B cell (primary cell): ENCODE measurements at regions not wholly inside any gene's neighbourhood (a gene's known extent, or its start where the extent isn't known, plus 50 kb on each side); places are given as distances from the start of the nearest gene placed in this dataset.

Experiments
- ATAC-seq: fragments of 200-7000 bp; cut with Tn5 transposase; one replicate; pipeline ENCODE4 v1.10.0; 2021; ENCODE audit warnings: low read depth, mild to moderate bottlenecking, moderate number of reproducible peaks, moderate library complexity
- CTCF ChIA-PET: fragments of 350-600 bp; sonication (Branson Sonifier 250); formaldehyde crosslinking; loops from one replicate; lab custom pipeline; 2021; ENCODE audit warnings: antibody characterized with exemption, inconsistent platforms; lab: Charles Lee
- POLR2A ChIA-PET: fragments of 350-600 bp; sonication (Branson Sonifier 250); formaldehyde crosslinking; loops from one replicate; lab custom pipeline; 2021; ENCODE audit warnings: antibody characterized with exemption; lab: Charles Lee
- DNase-seq: peaks from one replicate; pipeline ENCODE4 v3.0.0; 2013
- H2AFZ ChIP-seq: 2 replicates; pipeline ENCODE4 v1.6.1; 2012; ENCODE audit warnings: mild to moderate bottlenecking, low read depth, low read length; ENCODE audit not compliant: insufficient read depth, poor library complexity, severe bottlenecking
- H3K27ac ChIP-seq, 2 donors: 1 replicate in 1 of 2; 2 replicates in 1 of 2; pipeline ENCODE4 v1.5.1; 2012 to 2013; ENCODE audit warnings: low read length in 2 of 2, mild to moderate bottlenecking in 2 of 2, moderate library complexity in 1 of 2
- H3K27me3 ChIP-seq, 4 experiments: fragments of 200-600 bp in 1 of 4; sonication (generic) in 1 of 4; replicated peaks in 1 of 4; 1 replicate in 2 of 4; 2 replicates in 2 of 4; pipeline versions ENCODE4 v1.6.1 to v1.7.0; 2013 to 2016; ENCODE audit warnings: low read length in 3 of 4, mild to moderate bottlenecking in 2 of 4, mixed read lengths in 1 of 4, moderate library complexity in 1 of 4; ENCODE audit not compliant: insufficient read depth in 4 of 4, control insufficient read depth in 3 of 4; ENCODE audit errors: control extremely low read depth in 1 of 4
- H3K36me3 ChIP-seq, 2 experiments: replicated peaks in 1 of 2; 1 replicate in 1 of 2; 2 replicates in 1 of 2; pipeline versions ENCODE4 v1.6.1 to v1.7.1; 2013; ENCODE audit warnings: low read length in 1 of 2; ENCODE audit not compliant: insufficient read depth in 2 of 2, control insufficient read depth in 1 of 2; ENCODE audit errors: control extremely low read depth in 1 of 2, extremely low read depth in 1 of 2
- H3K4me1 ChIP-seq, 2 donors: fragments of 200-600 bp in 1 of 2; sonication (generic) in 1 of 2; 1 replicate in 1 of 2; 2 replicates in 1 of 2; pipeline versions ENCODE4 v1.5.1 to v1.6.1; 2013 to 2017; ENCODE audit warnings: low read length in 2 of 2; ENCODE audit not compliant: control insufficient read depth in 2 of 2, insufficient read depth in 2 of 2
- H3K4me2 ChIP-seq: replicated peaks from 2 replicates; pipeline ENCODE3; 2012; ENCODE audit warnings: mild to moderate bottlenecking, low read depth, low read length; ENCODE audit not compliant: poor library complexity, severe bottlenecking
- H3K4me3 ChIP-seq, 5 experiments: fragments of 200-600 bp in 1 of 5; sonication (generic) in 1 of 5; 1 replicate in 3 of 5; 2 replicates in 2 of 5; pipeline versions ENCODE4 v1.5.1 to v1.7.0; 2011 to 2016; ENCODE audit warnings: low read length in 4 of 5, mild to moderate bottlenecking in 4 of 5, low read depth in 2 of 5, control low read depth in 1 of 5, moderate library complexity in 1 of 5; ENCODE audit not compliant: insufficient read depth in 1 of 5; ENCODE audit errors: control extremely low read depth in 1 of 5, extremely low read depth in 1 of 5
- H3K79me2 ChIP-seq: fragments of 200-600 bp; sonication (generic); one replicate; pipeline ENCODE4 v1.6.0; 2016; ENCODE audit warnings: low read length; ENCODE audit not compliant: control insufficient read depth, insufficient read depth
- H3K9ac ChIP-seq: fragments of 200-600 bp; sonication (generic); 2 replicates; pipeline ENCODE4 v1.6.1; 2017; ENCODE audit warnings: mild to moderate bottlenecking, low read length, moderate library complexity
- H3K9me3 ChIP-seq, 3 donors: one replicate each; pipeline versions ENCODE4 v1.6.1 to v1.7.1; 2013; ENCODE audit warnings: low read length in 2 of 3; ENCODE audit not compliant: control insufficient read depth in 2 of 3, insufficient read depth in 1 of 3; ENCODE audit errors: control extremely low read depth in 1 of 3
- H4K20me1 ChIP-seq: 2 replicates; pipeline ENCODE4 v1.6.0; 2012; ENCODE audit warnings: mild to moderate bottlenecking, low read length; ENCODE audit not compliant: insufficient read depth, control insufficient read depth, poor library complexity, severe bottlenecking
- H3K27ac Mint-ChIP-seq: one replicate; pipeline ENCODE4 v1.8.0; 2021; ENCODE audit warnings: mixed read lengths
- H3K27me3 Mint-ChIP-seq: one replicate; pipeline ENCODE4 v1.8.0; 2021; ENCODE audit warnings: mixed read lengths
- H3K4me1 Mint-ChIP-seq: one replicate; pipeline ENCODE4 v1.8.0; 2021; ENCODE audit warnings: mixed read lengths
- H3K4me3 Mint-ChIP-seq: one replicate; pipeline ENCODE4 v1.8.0; 2021; ENCODE audit warnings: mixed read lengths
- H3K9me3 Mint-ChIP-seq: one replicate; pipeline ENCODE4 v1.8.0; 2022; ENCODE audit warnings: mixed read lengths; ENCODE audit not compliant: insufficient read depth
- EZH2 ChIP-seq: IDR thresholded peaks from 2 replicates; pipeline ENCODE4 v1.6.1; 2012; ENCODE audit warnings: borderline replicate concordance, low read depth, mild to moderate bottlenecking, moderate library complexity, low read length; ENCODE audit not compliant: insufficient read depth, poor library complexity, severe bottlenecking
- WGBS: methylation state at CpG from one replicate; pipeline ENCODE4 v1.1.5; 2013; ENCODE audit warnings: missing lambda C conversion rate; ENCODE audit not compliant: insufficient coverage; 5-methylcytosine and 5-hydroxymethylcytosine counted together
- intact Hi-C: fragments of 100-400 bp; cut with micrococcal nuclease; formaldehyde crosslinking; loops from one replicate; pipeline ENCODE4 v1.10.0; 2022
- TF ChIP-seq, protein P1 (sequence below): fragments of 200-600 bp; IDR thresholded peaks from one replicate; pipeline ENCODE4 v1.8.0; 2022; ENCODE audit warnings: antibody characterized with exemption, mild to moderate bottlenecking

DNA sequence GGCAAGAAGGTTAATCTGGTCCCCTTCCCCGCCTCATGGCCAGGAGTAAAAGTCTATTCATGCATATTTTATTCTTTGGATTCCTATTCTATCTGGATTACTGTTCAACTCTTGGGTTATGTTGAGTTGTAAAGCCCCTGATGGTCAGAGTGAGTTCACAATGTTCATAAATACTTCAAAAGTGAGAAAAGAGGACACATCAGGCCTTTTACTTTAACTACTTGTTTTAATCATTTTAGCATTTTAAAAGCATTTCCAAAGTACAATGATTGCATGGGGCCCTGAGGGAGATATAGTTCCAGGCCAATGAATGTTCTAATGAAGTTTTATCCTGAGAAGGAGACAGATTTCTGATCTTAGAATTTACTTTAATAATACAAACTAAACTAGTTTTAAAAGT is 93.9 kb downstream of the BOD1 start:
- no CpG with 5 or more reads among the region's 1 CpG for WGBS
- peaks cover 33% of the 10 kb centered on the region for H3K27me3 Mint-ChIP-seq
- H3K4me2 ChIP-seq = no peak overlapping the region
- H3K4me1 ChIP-seq = no peaks in the 10 kb centered on the region
- ChIA-PET CTCF (no interaction called here), POLR2A (no interaction called here)
- DNase-seq = no peak
- no peak overlapping the region for H3K27ac Mint-ChIP-seq
- no peaks in the 10 kb centered on the region for H4K20me1 ChIP-seq
- peaks cover 0 to 6% (median 0%) of the 10 kb centered on the region in 3 donors for H3K9me3 ChIP-seq
- no peak for ATAC-seq
- peaks cover 3% of the 10 kb centered on the region for H3K9me3 Mint-ChIP-seq
- no peak for TF ChIP-seq EZH2
- TF ChIP-seq, protein P1, sequence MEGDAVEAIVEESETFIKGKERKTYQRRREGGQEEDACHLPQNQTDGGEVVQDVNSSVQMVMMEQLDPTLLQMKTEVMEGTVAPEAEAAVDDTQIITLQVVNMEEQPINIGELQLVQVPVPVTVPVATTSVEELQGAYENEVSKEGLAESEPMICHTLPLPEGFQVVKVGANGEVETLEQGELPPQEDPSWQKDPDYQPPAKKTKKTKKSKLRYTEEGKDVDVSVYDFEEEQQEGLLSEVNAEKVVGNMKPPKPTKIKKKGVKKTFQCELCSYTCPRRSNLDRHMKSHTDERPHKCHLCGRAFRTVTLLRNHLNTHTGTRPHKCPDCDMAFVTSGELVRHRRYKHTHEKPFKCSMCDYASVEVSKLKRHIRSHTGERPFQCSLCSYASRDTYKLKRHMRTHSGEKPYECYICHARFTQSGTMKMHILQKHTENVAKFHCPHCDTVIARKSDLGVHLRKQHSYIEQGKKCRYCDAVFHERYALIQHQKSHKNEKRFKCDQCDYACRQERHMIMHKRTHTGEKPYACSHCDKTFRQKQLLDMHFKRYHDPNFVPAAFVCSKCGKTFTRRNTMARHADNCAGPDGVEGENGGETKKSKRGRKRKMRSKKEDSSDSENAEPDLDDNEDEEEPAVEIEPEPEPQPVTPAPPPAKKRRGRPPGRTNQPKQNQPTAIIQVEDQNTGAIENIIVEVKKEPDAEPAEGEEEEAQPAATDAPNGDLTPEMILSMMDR = no peak
- H3K27ac ChIP-seq = no peak overlapping the region
- H3K4me3 Mint-ChIP-seq = no peak overlapping the region
- H3K36me3 ChIP-seq = no peaks in the 10 kb centered on the region
- no peak overlapping the region for H3K4me3 ChIP-seq
- H3K79me2 ChIP-seq = no peaks in the 10 kb centered on the region
- no peak overlapping the region for H2AFZ ChIP-seq
- H3K27me3 ChIP-seq = peaks cover 0 to 8% (median 0%) of the 10 kb centered on the region in 4 experiments
- intact Hi-C loops = no loop called here
- H3K9ac ChIP-seq = no peak overlapping the region
- H3K4me1 Mint-ChIP-seq = no peaks in the 10 kb centered on the region

DNA sequence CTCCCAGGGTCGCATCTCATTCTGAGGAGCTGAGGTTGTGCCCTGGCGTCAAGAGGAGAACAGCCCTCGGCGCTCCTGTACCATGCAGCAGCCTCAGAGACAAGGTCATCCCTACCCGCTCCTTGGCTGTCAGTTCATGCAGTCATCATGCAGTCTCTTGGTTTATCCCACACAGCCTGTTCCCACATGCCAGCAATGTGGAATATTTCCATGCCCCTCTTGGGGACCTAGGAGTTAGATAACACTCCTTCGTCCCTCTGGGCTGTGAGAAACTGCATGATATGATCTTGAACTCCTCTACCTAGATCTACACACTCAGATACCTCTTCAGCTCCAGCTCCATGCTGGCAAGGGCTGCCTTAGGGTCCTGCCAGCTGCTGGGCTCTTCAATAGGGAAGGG is 97.6 kb downstream of the BOD1 start:
- H3K27me3 Mint-ChIP-seq = peaks cover 32% of the 10 kb centered on the region
- ATAC-seq = no peak
- intact Hi-C loops = no loop called here

More for the DNA sequence above, 97.6 kb downstream of the BOD1 start:
- H3K27me3 ChIP-seq = peaks cover 0 to 12% (median 0%) of the 10 kb centered on the region in 4 experiments
- WGBS = 85% methylated on average over 6 of the region's 6 CpGs
- no peaks in the 10 kb centered on the region for H3K36me3 ChIP-seq
- no peak for DNase-seq
- H2AFZ ChIP-seq = no peak overlapping the region
- H4K20me1 ChIP-seq = no peaks in the 10 kb centered on the region
- H3K9ac ChIP-seq = no peak overlapping the region
- Mint-ChIP-seq H3K27ac (no peak overlapping the region), H3K4me1 (no peaks in the 10 kb centered on the region), H3K9me3 (peaks cover 3% of the 10 kb centered on the region), H3K4me3 (no peak overlapping the region)
- H3K9me3 ChIP-seq = peaks cover 0 to 6% (median 0%) of the 10 kb centered on the region in 3 donors
- POLR2A ChIA-PET = no interaction called here
- H3K79me2 ChIP-seq = no peaks in the 10 kb centered on the region
- TF ChIP-seq, protein P1 = no peak
- TF ChIP-seq EZH2 = no peak
- H3K4me3 ChIP-seq = no peak overlapping the region
- CTCF ChIA-PET = interaction anchor here (1.4 kb wide), 1 partner anchor 14 kb away, joined by 4 read pairs; no protein-coding TSS in a partner anchor
- H3K4me2 ChIP-seq = no peak overlapping the region
- H3K27ac ChIP-seq = no peak overlapping the region
- no peaks in the 10 kb centered on the region for H3K4me1 ChIP-seq
